Immature natural killer cell (primary cell): ENCODE measurements at regions not wholly inside any gene's neighbourhood (a gene's known extent, or its start where the extent isn't known, plus 50 kb on each side); places are given as distances from the start of the nearest gene placed in this dataset.
"Not testable (repeated sequence)": the region's sequence is repeated elsewhere in the genome, so short reads cannot be mapped to it uniquely, and the experiment has no call there.

Experiments used
- DNase-seq, 3 donors: peaks; one replicate each; pipeline ENCODE4 v3.0.0; 2022; ENCODE audit warnings: mixed read lengths in 1 of 3
- H3K27ac Mint-ChIP-seq, 6 donors: one replicate each; pipeline ENCODE4 v1.8.0; 2020; ENCODE audit warnings: mixed read lengths in 6 of 6, mild to moderate bottlenecking in 5 of 6, inconsistent platforms in 4 of 6, moderate library complexity in 3 of 6
- H3K27me3 Mint-ChIP-seq, 3 donors: one replicate each; pipeline ENCODE4 v1.8.0; 2020 to 2021; ENCODE audit warnings: low read depth in 3 of 3, mild to moderate bottlenecking in 3 of 3, mixed read lengths in 3 of 3, moderate library complexity in 3 of 3, inconsistent platforms in 1 of 3
- H3K36me3 Mint-ChIP-seq, 3 donors: one replicate each; pipeline ENCODE4 v1.8.0; 2020; ENCODE audit warnings: mixed read lengths in 3 of 3, inconsistent platforms in 2 of 3, mild to moderate bottlenecking in 2 of 3
- H3K4me1 Mint-ChIP-seq, 2 donors: one replicate each; pipeline ENCODE4 v1.8.0; 2020; ENCODE audit warnings: inconsistent platforms in 2 of 2, mild to moderate bottlenecking in 2 of 2, mixed read lengths in 2 of 2, moderate library complexity in 1 of 2
- H3K4me3 Mint-ChIP-seq, 5 donors: one replicate each; pipeline ENCODE4 v1.8.0; 2020; ENCODE audit warnings: mild to moderate bottlenecking in 5 of 5, mixed read lengths in 5 of 5, inconsistent platforms in 3 of 5, moderate library complexity in 3 of 5
- H3K9me3 Mint-ChIP-seq, 6 donors: one replicate each; pipeline ENCODE4 v1.8.0; 2020; ENCODE audit warnings: mild to moderate bottlenecking in 6 of 6, mixed read lengths in 6 of 6, inconsistent platforms in 4 of 6, moderate library complexity in 3 of 6

- H3K9me3 Mint-ChIP-seq: peaks cover 0 to 10% (median 2%) of the 10 kb centered on the region in 6 donors
- no peak for DNase-seq
- H3K4me3 Mint-ChIP-seq: no peak overlapping the region
- H3K27me3 Mint-ChIP-seq: no peaks in the 10 kb centered on the region
- H3K36me3 Mint-ChIP-seq: no peaks in the 10 kb centered on the region
- no peaks in the 10 kb centered on the region for H3K4me1 Mint-ChIP-seq
- no peak overlapping the region for H3K27ac Mint-ChIP-seq
Observed at GRCh38 chr10:36489181-36489580, 636.2 kb upstream of the ANKRD30A start.

- Mint-ChIP-seq H3K36me3 (no peaks in the 10 kb centered on the region), H3K9me3 (peaks cover 0 to 10% (median 2%) of the 10 kb centered on the region in 6 donors), H3K27me3 (no peaks in the 10 kb centered on the region), H3K4me3 (no peak overlapping the region), H3K4me1 (no peaks in the 10 kb centered on the region), H3K27ac (no peak overlapping the region)
- DNase-seq: no peak
Observed at GRCh38 chr10:36488579-36488978, 636.8 kb upstream of the ANKRD30A start.

- Mint-ChIP-seq H3K27ac (no peak overlapping the region), H3K36me3 (no peaks in the 10 kb centered on the region), H3K9me3 (peaks cover 0 to 5% (median 0%) of the 10 kb centered on the region in 6 donors), H3K27me3 (peaks cover 0 to 2% (median 0%) of the 10 kb centered on the region in 3 donors), H3K4me3 (no peak overlapping the region), H3K4me1 (no peaks in the 10 kb centered on the region)
- no peak for DNase-seq
Observed at GRCh38 chr10:36479073-36479472, 646.3 kb upstream of the ANKRD30A start.

- Mint-ChIP-seq H3K4me1 (peaks cover 7 to 9% of the 10 kb centered on the region in 2 donors), H3K27me3 (peaks cover 0 to 3% (median 1%) of the 10 kb centered on the region in 3 donors), H3K27ac (no peak overlapping the region), H3K4me3 (no peak overlapping the region), H3K36me3 (no peaks in the 10 kb centered on the region), H3K9me3 (peaks cover 0 to 4% (median 0%) of the 10 kb centered on the region in 6 donors)
- DNase-seq: no peak
Observed at GRCh38 chr10:36476399-36476798, 649.0 kb upstream of the ANKRD30A start.

GRCh38 chr10:36475746-36476145, 649.7 kb upstream of the ANKRD30A start:
- H3K9me3 Mint-ChIP-seq: peaks cover 0 to 3% (median 0%) of the 10 kb centered on the region in 6 donors

GRCh38 chr10:36474456-36474855, 650.9 kb upstream of the ANKRD30A start:
- H3K4me3 Mint-ChIP-seq: no peak overlapping the region
- H3K4me1 Mint-ChIP-seq: peaks cover 14 to 16% of the 10 kb centered on the region in 2 donors
- H3K27ac Mint-ChIP-seq: no peak overlapping the region
- H3K27me3 Mint-ChIP-seq: peaks cover 0 to 1% (median 1%) of the 10 kb centered on the region in 3 donors
- peaks cover 0 to 3% (median 0%) of the 10 kb centered on the region in 6 donors for H3K9me3 Mint-ChIP-seq
- no peak for DNase-seq
- H3K36me3 Mint-ChIP-seq: no peaks in the 10 kb centered on the region

More at GRCh38 chr10:36475746-36476145, 649.7 kb upstream of the ANKRD30A start:
- no peak for DNase-seq
- Mint-ChIP-seq H3K27ac (no peak overlapping the region), H3K36me3 (no peaks in the 10 kb centered on the region), H3K4me3 (no peak overlapping the region), H3K27me3 (peaks cover 0 to 1% (median 1%) of the 10 kb centered on the region in 3 donors), H3K4me1 (peaks cover 7 to 9% of the 10 kb centered on the region in 2 donors)

- H3K9me3 Mint-ChIP-seq: peaks cover 0 to 3% (median 0%) of the 10 kb centered on the region in 6 donors
- H3K4me3 Mint-ChIP-seq: peak overlapping the region; percentile 27 to 50 (median 45)
- H3K27me3 Mint-ChIP-seq: peaks cover 0 to 3% (median 1%) of the 10 kb centered on the region in 3 donors
- peaks cover 17 to 25% of the 10 kb centered on the region in 2 donors for H3K4me1 Mint-ChIP-seq
- no peak overlapping the region for H3K27ac Mint-ChIP-seq
- H3K36me3 Mint-ChIP-seq: no peaks in the 10 kb centered on the region
- DNase-seq: peak in 2 of 3 donors; percentile 2 to 9
Observed at GRCh38 chr10:36473122-36473521, 652.3 kb upstream of the ANKRD30A start.

- Mint-ChIP-seq H3K27ac (peak overlapping the region in 4 of 6 donors; percentile 6 to 75 (median 50)), H3K4me1 (peaks cover 17 to 25% of the 10 kb centered on the region in 2 donors), H3K4me3 (peak overlapping the region in 3 of 5 donors; percentile 41 to 60 (median 58)), H3K27me3 (peaks cover 0 to 3% (median 1%) of the 10 kb centered on the region in 3 donors), H3K36me3 (no peaks in the 10 kb centered on the region), H3K9me3 (peaks cover 0 to 17% (median 1%) of the 10 kb centered on the region in 6 donors)
- DNase-seq: peak in 1 of 3 donors; percentile 1
Observed at GRCh38 chr10:36469585-36469984, 655.8 kb upstream of the ANKRD30A start.

GRCh38 chr10:36468620-36469019, 656.8 kb upstream of the ANKRD30A start:
- no peak for DNase-seq
- H3K27me3 Mint-ChIP-seq: peaks cover 0 to 2% (median 1%) of the 10 kb centered on the region in 3 donors
- no peaks in the 10 kb centered on the region for H3K36me3 Mint-ChIP-seq
- H3K4me1 Mint-ChIP-seq: peaks cover 16 to 23% of the 10 kb centered on the region in 2 donors
- no peak overlapping the region for H3K27ac Mint-ChIP-seq
- peaks cover 0 to 17% (median 1%) of the 10 kb centered on the region in 6 donors for H3K9me3 Mint-ChIP-seq
- no peak overlapping the region for H3K4me3 Mint-ChIP-seq

GRCh38 chr10:36465604-36466379, 659.6 kb upstream of the ANKRD30A start:
- no peak overlapping the region for H3K27ac Mint-ChIP-seq
- no peak overlapping the region for H3K4me3 Mint-ChIP-seq
- DNase-seq: no peak
- peaks cover 0 to 20% (median 2%) of the 10 kb centered on the region in 6 donors for H3K9me3 Mint-ChIP-seq
- H3K27me3 Mint-ChIP-seq: peaks cover 0 to 5% (median 2%) of the 10 kb centered on the region in 3 donors
- H3K4me1 Mint-ChIP-seq: peaks cover 10 to 16% of the 10 kb centered on the region in 2 donors
- H3K36me3 Mint-ChIP-seq: no peaks in the 10 kb centered on the region

GRCh38 chr10:36464291-36464690, 661.1 kb upstream of the ANKRD30A start:
- H3K27me3 Mint-ChIP-seq: peaks cover 0 to 5% (median 1%) of the 10 kb centered on the region in 3 donors
- no peak overlapping the region for H3K27ac Mint-ChIP-seq
- H3K4me1 Mint-ChIP-seq: peaks cover 1 to 7% of the 10 kb centered on the region in 2 donors
- H3K9me3 Mint-ChIP-seq: peaks cover 0 to 22% (median 3%) of the 10 kb centered on the region in 6 donors
- H3K36me3 Mint-ChIP-seq: no peaks in the 10 kb centered on the region
- DNase-seq: no peak
- no peak overlapping the region for H3K4me3 Mint-ChIP-seq

- Mint-ChIP-seq H3K4me1 (no peaks in the 10 kb centered on the region), H3K4me3 (no peak overlapping the region), H3K27ac (no peak overlapping the region), H3K27me3 (peaks cover 0 to 5% (median 0%) of the 10 kb centered on the region in 3 donors), H3K9me3 (peaks cover 0 to 25% (median 6%) of the 10 kb centered on the region in 6 donors), H3K36me3 (peaks cover 0 to 4% (median 2%) of the 10 kb centered on the region in 3 donors)
- no peak for DNase-seq
Observed at GRCh38 chr10:36463390-36463789, 662.0 kb upstream of the ANKRD30A start.

GRCh38 chr10:36462194-36462593, 663.2 kb upstream of the ANKRD30A start:
- H3K4me1 Mint-ChIP-seq: no peaks in the 10 kb centered on the region
- no peak for DNase-seq
- H3K27ac Mint-ChIP-seq: no peak overlapping the region
- peaks cover 0 to 5% (median 0%) of the 10 kb centered on the region in 3 donors for H3K27me3 Mint-ChIP-seq
- H3K36me3 Mint-ChIP-seq: peaks cover 3 to 7% (median 6%) of the 10 kb centered on the region in 3 donors
- peaks cover 4 to 36% (median 11%) of the 10 kb centered on the region in 6 donors for H3K9me3 Mint-ChIP-seq
- no peak overlapping the region for H3K4me3 Mint-ChIP-seq

- not testable (repeated sequence) for H3K27me3 Mint-ChIP-seq, H3K4me1 Mint-ChIP-seq, H3K36me3 Mint-ChIP-seq, H3K27ac Mint-ChIP-seq, DNase-seq, H3K4me3 Mint-ChIP-seq
- peaks cover 9 to 30% (median 13%) of the 10 kb centered on the region in 6 donors for H3K9me3 Mint-ChIP-seq
Observed at GRCh38 chr10:36458437-36458836, 667.0 kb upstream of the ANKRD30A start.
